Kidney tubule cell (primary cell): ENCODE measurements at regions not wholly inside any gene's neighbourhood (a gene's known extent, or its start where the extent isn't known, plus 50 kb on each side); places are given as distances from the start of the nearest gene placed in this dataset.

Source experiments
- DNase-seq: peaks from one replicate; pipeline ENCODE4 v3.0.0-alpha.2; 2018; ENCODE audit warnings: low spot score

GRCh38 chr14:56745097-56745496, 65.2 kb downstream of the OTX2 start:
- peak; percentile 7 for DNase-seq

- no peak for DNase-seq
Measured at GRCh38 chr14:56744016-56744415, 66.3 kb downstream of the OTX2 start.

- no peak for DNase-seq
Measured at GRCh38 chr14:56742391-56742878, 67.8 kb downstream of the OTX2 start.

- no peak for DNase-seq
Measured at GRCh38 chr14:56741325-56741724, 69.0 kb downstream of the OTX2 start.

GRCh38 chr14:56738020-56738419, 72.3 kb downstream of the OTX2 start:
- DNase-seq: no peak

GRCh38 chr14:56733396-56733795, 76.9 kb downstream of the OTX2 start:
- DNase-seq: no peak

- DNase-seq: no peak
Measured at GRCh38 chr14:56731187-56731586, 79.1 kb downstream of the OTX2 start.

- no peak for DNase-seq
Measured at GRCh38 chr14:56730538-56731145, 79.6 kb downstream of the OTX2 start.

GRCh38 chr14:56724013-56724412, 86.3 kb downstream of the OTX2 start:
- no peak for DNase-seq

- DNase-seq: no peak
Measured at GRCh38 chr14:56723418-56723817, 86.9 kb downstream of the OTX2 start.

GRCh38 chr14:56720703-56721460, 89.4 kb downstream of the OTX2 start:
- DNase-seq: peak; percentile 8

GRCh38 chr14:56718312-56718711, 92.0 kb downstream of the OTX2 start:
- DNase-seq: no peak

- no peak for DNase-seq
Measured at GRCh38 chr14:56716705-56717104, 93.6 kb downstream of the OTX2 start.

GRCh38 chr14:56715938-56716337, 94.3 kb downstream of the OTX2 start:
- no peak for DNase-seq

GRCh38 chr14:56709201-56709600, 101.1 kb downstream of the OTX2 start:
- DNase-seq: no peak

- no peak for DNase-seq
Measured at GRCh38 chr14:56708704-56709103, 101.6 kb downstream of the OTX2 start.

GRCh38 chr14:56703947-56704346, 106.3 kb downstream of the OTX2 start:
- no peak for DNase-seq

GRCh38 chr14:56702515-56702914, 107.8 kb downstream of the OTX2 start:
- no peak for DNase-seq
